DMS114 treated with DMSO at 0.1 percent for 48 hours (cell line): ENCODE measurements at regions not wholly inside any gene's neighbourhood (a gene's known extent, or its start where the extent isn't known, plus 50 kb on each side); places are given as distances from the start of the nearest gene placed in this dataset.
"Not testable (repeated sequence)": the region's sequence is repeated elsewhere in the genome, so short reads cannot be mapped to it uniquely, and the experiment has no call there.

Experiments used
- DNase-seq: peaks from one replicate; lab custom pipeline; 2025; ENCODE audit not compliant: unreplicated experiment; lab: John Stamatoyannopoulos, UW

DNA sequence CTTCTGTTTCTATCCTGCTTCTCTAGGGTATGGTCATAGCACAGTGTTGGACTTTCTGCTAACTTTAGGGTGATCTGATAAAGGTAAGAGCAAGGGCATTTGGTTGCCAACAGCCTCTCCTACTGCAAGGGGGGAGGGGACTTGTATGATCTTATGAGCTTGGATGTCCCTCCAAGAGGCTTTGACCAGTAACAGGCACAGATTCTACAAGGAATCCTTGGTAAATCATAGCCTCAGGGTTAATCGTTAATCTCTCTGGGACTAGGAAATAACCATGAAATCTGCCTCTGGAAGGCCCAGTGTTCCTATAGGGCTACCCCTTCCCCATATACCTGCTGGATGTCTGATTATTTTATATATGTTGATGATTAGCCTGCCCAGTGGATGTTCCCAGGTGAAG is 134.8 kb upstream of the TNFSF4 start:
- DNase-seq, result no peak

DNA sequence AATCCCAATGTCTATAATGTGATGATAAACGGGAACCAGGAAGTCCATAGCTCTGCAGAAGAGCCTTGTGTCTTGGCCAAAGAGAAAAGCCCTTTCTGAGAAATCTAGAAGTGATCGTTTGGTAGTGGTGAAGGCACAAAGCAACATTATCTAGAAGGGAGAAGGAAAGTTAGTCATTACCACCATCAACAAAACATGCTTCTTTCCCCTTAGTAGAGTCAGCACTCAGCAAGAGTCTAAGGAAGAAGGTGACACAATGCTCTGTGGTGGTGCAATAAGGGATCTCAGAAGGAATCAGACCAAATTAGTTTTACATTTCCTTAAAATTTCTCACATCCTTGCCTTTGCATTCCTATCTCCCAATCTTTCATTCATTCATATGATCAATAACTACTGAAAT is 134.4 kb upstream of the PRDX6 start:
- no peak for DNase-seq

DNA sequence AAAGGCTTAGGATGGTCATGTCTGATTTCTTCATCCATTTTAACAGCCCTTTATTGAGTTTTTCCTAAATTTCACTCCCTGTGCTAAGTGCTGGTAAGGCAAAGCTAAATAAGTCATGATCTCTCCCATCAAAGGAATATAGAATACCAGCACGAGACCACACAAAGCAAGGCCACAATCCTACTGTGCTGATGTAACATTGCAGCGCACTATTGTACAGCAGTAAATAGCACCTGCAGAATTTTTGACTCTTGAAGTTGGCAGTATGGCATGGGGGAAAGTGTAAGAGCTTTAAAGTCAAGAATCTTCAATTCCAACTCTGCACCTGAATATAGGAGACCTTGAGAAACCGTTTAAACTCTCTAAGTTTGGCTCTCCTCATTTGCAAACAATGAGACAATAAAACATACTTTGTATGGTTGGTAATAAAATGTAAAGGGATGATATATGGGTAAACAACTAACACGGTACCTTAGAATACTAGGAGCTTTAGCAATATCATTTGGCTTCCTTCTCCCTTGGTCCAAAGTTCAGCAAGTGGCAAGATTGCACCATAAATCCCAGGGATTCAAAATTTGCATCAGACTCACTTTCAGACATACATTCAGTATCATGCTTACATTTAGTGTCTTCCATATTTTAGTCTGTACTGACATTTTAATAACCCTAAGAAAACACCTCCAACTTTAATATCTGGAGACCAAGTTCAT is 132.9 kb upstream of the PRDX6 start:
- no peak for DNase-seq

DNA sequence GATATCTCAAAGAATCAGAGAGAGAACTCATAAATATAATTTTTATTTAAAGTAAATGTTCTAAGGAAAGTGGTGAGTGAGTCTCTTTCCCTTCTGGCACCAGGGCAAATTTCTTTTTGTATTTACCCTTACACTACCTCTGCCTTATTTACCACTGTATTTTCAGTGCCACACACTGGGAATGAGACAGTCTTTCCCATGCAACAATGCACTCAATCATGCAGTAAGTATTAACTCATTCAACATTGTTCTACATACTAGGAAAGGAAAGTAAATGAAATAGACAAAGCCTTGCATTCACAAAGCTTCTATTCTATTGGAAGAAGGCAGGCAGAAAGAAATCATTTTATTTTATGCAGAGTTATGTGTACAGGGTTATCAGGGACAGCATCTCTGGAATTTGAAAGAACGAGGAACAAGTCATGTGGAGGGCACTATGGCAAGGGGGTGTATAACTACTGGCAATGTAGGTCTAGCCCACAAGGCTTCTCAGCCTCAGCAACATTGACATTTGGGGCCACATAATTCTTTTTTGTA is 129.8 kb upstream of the PRDX6 start:
- DNase-seq, result no peak

DNA sequence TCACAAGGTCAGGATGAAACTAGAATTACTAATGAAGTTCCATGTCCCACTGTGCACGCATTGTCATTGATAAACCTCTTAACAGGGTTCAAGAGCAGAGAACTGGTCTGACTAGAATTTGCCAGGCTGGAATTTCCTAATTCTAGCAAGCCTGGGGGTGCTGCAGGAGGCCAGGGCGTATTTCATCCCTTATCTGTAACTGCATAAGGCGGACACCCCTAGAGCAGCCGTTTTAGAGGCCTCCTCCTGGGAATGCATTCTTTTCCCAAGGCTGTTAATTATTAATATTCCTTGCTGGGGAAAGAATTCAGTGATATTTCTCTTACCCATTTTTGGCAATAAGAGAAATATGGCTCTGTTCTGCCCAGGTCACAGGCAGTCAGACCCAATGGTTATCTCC is 124.5 kb upstream of the PRDX6 start:
- not testable (repeated sequence) for DNase-seq

DNA sequence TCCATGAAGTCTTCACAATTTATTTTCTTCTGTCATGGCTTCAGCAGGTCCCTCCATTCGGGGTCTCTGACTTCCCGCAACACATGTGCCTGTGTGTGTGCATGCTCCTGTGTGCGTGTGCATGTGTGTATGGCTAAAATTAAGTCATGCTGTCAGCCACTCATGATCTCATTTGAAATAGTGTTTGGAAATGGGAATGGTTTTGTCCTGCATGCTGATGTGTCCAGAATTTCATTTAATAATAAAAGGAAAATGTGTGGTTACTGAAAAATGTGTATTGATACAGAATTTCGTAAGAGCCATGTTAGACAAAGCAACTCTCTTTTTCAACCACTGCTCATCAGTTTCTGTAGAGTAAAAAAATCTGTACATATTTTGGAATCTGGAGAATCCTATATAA is 123.8 kb upstream of the PRDX6 start:
- DNase-seq, result no peak

DNA sequence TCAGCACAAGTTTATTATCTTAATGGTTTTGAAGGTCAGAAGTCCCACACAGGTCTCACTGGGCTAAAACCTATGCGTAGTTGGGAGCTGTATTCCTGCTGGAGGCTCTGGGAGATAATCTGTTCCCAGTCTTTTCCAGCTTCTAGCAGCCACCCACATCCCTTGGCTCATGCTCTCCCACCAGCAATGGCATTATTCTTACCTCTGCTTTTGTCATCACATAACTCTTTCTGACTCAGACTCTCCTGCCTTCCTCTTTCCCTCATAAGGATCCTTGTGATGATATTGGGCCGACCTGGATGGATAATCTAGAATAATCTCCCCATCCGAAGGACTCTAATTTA is 122.2 kb upstream of the PRDX6 start:
- no peak for DNase-seq

DNA sequence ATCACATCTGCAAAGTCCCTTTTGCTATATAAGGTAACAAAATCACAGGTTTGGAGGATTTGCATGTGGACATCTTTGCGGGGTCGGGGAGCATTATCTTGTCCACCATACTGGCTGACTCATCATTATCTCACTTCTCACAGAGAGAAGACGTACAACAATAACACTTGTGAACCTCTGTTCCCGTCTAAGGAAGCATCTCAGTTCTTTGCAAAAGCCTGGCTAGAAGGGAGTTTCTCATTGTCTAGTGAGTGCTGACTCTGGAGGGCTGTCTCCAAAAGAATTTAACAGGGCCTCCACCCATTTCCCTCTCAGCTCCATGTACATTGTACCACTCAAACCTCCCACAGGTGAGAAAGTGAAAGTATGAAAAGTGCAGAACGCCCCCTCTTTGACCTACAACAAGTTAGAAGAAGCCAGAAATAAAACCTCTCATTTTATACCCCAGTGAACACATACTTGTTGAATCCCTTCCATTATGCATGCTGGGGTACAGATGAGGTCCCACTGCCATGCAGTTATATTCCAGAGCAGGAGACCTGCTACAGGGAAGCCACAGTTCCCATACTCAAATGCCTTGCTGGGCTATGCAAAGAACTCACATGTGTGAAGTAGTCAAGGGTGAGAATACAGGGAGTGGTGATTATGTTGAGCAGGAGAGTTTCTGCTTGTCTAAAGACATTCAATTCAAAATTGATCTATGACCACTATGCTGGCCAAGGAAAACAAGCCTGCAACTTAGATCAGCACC is 121.7 kb upstream of the PRDX6 start:
- DNase-seq, result no peak

DNA sequence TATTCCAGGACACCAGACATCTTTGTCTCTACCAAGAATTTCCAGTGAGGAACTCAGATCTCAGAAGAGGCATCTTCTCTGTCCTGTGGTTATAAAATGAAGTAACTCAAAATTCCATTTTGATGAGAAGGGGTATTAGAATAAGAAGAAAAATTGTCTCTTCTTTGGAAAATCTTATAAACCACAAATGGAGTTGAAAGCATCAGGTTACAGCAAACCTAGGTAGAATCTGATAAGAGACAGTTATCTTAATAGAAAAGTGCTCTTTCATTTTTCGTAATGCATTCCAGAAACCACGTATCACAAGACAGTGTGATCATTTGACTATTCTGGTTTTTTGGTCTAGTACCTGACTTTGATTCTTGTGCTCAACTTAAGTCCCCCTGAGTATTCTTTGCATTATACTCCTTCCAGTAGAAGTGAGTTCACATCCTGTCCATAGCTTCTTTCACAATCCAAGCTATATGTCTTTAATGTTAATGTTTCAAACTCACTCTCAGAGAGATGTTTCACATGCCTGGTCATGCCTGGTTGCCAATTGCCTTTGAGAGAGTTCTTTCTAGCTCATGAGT is 120.9 kb upstream of the PRDX6 start:
- no peak for DNase-seq

DNA sequence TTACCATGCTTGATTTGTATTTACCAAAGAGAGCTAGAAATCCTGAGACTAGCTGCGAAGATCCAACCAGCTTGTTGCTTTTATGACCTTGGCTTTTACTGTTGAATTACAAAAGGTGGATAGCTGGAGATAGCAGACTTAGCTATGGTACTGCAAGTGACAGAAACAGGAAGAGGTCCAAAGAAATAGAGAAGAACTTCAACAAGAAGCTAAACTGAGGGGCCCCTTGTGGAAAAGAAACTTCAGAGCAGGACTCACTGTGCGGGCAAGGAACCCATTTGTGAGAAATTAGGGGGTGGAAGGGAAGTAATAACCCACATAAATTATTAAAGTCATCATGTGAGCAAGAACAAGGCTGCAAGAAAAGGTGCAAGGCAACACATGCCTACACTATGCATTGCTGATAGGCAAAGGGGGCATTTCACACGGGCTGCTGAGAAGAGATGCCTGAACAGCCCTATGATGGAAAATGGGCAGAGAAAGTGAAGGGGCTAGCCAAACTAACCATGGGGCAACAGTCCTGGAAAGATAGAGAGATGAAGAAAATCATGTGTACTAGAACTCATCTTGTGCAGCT is 116.6 kb upstream of the PRDX6 start:
- no peak for DNase-seq

DNA sequence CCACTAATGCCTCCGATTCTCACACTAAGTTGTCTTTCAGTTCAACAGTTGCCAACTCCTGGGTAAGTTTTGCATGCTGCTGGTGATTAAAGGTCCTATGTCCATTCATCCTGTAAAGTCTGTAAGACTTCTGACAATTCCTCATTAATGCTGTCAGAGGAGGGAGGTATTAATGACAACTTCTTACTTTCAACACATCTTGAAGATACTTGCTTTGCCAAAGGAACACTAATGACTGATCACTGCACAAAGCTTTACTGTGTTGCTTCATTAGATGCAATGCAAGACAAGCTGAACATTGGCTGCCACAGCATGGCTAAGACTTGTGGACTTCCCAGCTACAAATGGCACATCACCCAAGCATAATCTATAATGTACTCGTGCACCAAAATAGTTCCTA is 114.6 kb upstream of the PRDX6 start:
- no peak for DNase-seq

DNA sequence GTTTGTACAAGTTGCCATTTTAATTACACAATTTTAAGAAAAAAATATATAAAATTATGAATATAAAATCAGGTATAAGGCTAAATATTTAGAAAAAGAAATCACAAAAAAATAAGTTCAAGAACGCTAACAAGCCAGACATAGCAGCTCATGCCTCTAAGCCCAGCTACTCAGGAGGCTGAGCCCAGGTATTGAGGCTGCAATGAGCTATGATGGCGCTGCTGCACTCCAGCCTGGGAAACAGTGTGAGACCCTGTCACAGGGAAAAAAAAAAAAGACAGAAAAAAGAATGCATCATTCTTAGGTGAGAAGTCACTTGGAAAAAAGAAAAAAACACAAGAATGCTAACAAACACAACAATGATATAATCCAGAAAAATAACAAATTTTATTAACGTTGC is 112.3 kb upstream of the PRDX6 start:
- no peak for DNase-seq

DNA sequence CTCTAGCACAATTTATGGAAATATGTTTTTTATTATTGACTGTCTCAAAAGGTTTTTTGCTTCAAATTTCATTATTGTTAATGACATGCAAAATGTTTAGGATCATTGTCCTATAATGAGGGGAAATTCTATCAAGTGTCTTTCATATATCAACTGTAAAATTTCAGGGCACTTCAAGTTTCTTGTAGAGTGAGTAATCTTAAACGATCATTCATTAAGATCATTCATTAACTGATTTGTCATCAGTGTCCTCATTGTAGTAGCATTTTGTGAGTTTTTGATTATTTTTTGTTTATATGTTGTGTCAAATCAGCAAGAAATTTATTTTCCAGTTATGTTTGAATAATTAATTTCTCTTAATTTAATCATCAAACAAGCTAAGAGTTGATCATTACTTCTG is 111.8 kb upstream of the PRDX6 start:
- no peak for DNase-seq

DNA sequence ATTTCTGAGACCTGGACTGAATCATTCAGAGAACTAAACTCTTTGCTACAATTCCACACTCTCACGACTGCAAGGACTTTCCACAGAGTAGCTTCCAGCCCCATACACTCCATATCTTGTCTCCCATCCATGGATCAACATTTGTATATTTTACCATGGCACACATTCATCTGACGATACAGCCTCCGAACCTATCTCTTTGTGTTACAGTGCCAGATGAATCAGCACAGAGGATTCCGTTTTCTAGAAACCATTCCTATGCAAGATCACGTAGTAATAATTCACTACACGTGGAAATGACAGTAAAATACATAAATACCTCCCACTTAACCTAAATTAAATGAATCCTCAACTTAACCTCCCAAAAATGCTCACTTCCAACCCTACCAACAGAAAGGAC is 110.0 kb upstream of the PRDX6 start:
- DNase-seq, result no peak

DNA sequence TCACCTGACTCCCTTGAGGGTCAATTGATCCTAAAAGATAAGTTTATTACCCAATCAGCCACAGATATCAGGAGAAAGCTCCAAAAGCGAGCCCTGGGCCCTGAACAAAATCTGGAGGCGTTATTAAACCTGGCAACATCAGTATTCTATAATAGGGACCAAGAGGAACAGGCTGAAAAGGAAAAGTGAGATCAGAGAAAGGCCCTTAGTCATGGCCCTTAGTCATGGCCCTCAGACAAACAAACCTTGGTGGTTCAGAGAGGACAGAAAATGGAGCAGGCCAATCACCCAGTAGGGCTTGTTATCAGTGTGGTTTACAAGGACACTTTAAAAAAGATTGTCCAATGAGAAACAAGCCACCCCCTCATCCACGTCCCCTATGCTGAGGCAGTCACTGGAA is 106.5 kb upstream of the PRDX6 start:
- DNase-seq, result not testable (repeated sequence)

DNA sequence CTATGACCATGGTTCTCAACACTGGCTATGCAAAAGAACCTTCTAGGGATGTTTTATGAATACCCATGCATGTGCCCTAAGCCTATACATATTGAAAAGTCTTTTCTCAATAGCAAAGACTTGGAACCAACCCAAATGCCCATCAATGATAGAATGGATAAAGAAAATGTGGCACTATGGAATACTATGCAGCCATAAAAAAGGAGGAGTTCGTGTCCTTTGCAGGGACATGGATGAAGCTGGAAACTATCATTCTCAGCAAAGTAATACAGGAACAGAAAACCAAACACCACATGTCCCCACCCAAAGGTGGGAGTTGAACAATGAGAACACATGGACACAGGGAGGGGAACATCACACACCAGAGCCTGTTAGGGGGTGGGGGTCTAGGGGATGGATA is 101.1 kb upstream of the PRDX6 start:
- DNase-seq, result not testable (repeated sequence)

DNA sequence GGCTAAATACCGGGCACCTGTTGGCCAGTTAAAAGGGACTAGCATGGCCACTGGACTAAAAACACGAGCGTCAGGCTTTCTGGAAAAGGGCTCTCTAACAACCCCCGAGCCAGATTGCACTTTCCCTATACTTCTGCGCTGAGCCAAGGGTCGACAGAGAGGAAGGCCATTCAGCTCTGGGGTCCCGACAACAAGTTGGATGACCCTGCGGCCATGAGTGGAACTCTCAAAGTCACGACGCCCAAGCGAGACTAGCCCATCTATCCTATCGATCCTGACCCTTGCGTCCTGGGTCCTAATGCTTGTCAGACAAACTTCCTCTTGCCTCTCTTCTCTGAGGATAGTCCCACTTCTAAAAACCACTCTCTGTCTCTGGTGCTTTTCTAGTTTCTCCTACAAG is 99.9 kb upstream of the PRDX6 start:
- DNase-seq, result no peak

DNA sequence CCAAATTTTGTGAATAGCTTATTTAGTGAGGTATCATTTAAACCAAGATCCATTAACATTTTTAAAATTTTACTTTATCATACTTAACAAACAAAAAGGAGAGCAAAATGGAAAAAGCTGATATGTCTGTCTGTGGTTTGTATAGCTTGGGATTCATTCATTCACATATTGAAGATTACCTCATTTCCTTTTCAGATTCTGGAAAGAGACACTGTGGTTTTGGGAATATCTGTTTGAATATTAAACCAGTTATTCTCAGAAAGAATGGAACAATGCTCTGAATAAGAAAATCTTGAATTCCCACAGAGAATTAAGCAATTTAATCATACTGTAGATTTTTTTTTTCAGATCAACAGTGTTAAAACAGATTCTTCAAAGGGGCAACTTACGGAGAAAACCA is 93.8 kb upstream of the PRDX6 start:
- no peak for DNase-seq

DNA sequence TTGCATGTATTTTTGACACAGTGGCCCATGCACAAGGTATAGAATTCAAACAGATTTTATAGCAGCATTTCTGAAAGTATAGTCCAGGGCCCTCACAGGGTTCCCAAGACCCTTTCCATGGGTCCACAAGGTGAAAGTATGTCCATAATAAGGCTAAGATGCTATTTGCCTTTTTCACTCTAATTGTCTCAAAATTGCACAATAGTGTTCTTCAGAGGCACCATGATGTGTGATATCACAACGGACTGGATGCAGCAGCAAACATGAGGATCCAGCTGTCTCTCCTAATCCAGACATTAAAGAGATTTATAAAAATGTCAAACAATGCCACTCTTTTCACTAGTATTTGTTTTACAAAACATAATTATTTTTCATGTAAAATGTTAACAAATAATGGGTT is 88.8 kb upstream of the PRDX6 start:
- no peak for DNase-seq

DNA sequence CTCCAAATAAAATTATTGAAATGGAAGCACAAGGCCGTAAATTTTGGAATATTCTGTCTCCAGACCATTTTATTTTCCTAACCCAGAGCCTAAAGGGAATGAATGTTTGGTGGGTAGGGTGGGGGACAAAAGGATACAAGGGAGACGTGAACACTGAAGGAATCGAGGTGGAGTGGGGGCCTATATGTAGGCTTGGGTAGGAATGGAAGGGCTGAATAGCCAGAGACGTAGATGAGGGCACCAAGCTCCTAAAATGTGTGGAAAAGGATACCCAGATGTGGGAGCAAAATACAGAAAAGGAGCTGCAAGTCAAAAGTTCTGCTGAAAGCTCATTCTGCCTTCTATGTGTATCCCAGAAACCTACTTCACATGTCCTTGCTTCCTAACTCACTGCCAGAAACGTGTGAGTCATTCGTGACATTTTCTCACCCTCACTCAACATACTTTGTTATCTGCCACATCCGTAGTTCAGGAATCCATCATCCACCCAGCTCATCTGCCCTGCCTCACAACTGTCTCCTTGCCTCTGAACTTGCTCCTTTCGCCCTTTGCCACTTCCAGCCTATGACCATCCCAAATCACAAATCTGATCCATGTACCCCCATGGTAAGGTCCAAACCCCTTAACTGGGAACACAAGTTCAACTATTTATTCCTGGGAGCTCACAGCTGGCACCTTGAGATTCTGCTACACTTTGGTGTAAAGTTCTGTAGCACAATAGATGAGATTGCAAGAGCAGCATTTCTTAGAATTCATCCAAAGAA is 84.1 kb upstream of the PRDX6 start:
- DNase-seq, result no peak

DNA sequence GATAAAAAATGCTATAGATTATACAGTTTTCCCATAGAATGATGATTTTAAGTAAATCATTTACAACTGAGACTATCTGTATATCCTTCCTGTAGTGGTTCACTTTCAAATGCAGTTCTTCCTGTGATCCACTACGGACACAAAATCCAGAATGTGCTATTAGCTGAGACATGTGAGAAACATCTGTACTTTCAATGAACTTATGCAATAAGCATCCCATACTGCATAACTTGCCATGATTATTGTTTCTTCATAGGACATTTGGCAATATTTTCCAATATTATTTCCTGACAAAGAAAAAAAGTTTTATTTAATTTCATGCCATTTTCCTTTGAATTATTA is 83.5 kb upstream of the PRDX6 start:
- no peak for DNase-seq
